ENCODE measurements at regions not wholly inside any gene's neighbourhood (a gene's known extent, or its start where the extent isn't known, plus 50 kb on each side); places are given as distances from the start of the nearest gene placed in this dataset.
"Not testable (repeated sequence)": the region's sequence is repeated elsewhere in the genome, so short reads cannot be mapped to it uniquely, and the experiment has no call there.

GRCh38 chr15:38818157-38818790 is 253.7 kb upstream of the RASGRP1 start:
- no peak for DNase-seq

GRCh38 chr15:38819387-38819950 is 254.9 kb upstream of the RASGRP1 start:
- no peak for DNase-seq

DNA sequence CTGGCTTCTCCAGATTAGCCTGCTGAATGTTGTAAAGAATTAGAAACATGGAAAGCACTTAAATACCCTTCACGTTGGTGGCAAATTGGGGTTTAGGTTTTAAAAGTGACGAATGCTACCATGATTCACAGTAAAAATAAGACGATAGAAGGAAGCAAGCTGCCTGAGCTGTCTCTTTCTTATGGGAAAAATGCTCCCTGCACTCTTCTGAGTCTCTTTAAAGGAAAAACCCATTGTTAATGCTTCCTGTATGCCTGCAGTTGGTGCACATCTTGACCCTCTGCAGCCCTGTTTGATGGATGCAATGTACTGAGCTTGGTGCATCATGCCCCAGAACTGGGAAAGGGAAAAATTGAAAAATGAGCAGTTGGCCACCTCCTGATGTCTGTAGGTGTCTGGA is 258.6 kb upstream of the RASGRP1 start:
- no peak for DNase-seq

DNA sequence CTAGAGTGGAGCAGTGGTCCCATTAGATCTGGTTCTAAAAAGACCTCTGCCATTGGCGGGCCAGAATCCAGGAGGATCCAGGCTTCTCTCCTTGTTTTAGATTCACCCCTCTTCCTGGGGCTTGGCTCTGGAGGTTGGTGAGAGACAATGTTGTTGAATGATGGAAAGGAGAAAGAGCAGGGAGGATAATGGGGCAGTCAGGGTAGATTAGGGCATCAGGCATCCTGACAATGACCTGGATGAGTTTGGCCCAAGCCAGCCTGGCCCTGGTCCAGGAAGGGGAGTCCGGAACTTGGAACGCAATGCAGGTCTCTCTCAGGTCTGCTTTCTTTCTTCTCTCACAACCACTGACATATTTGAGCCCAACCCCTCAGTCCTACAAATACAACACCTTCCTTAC is 260.1 kb upstream of the RASGRP1 start:
- no peak for DNase-seq

DNA sequence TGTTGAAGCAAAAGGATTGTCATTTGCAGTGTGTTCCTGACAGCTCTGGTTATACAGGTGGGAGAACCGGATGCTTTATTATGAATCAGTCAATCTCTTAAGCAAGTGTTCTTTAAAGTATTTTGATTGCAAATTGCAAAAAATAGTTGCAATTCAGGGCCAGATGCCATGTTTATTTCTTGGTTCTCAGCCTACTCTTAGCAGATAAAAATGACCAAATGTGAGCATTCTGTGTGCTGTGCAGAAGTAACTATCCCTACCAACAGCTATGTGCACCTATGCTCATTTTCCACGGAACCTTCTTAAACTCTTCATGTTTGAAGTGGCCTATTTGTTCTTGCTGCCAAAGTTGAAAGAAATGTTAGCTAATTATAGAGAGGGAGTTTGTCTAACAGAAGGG is 262.3 kb upstream of the RASGRP1 start:
- no peak for DNase-seq

GRCh38 chr15:38828031-38828532 is 263.5 kb upstream of the RASGRP1 start:
- DNase-seq = no peak

GRCh38 chr15:38829086-38829485 is 264.5 kb upstream of the RASGRP1 start:
- no peak for DNase-seq

DNA sequence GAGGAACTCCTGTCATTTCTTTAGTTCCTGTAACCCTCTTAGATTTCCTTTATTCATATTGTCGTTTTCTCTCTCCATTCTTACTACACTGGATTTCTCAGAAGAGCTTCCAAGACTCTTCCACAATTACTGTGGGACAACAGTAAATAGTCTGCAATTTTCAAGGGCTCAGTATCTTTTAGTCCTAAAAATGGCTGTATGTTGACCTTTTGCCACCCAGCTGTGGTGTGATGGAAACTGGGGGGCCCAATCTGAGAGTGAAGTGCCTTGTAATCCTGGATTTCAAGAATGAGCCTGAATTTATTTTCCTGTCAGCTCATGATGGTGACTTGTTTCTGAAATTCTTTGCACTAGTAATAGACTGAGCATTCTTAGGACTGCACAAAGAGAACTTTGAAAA is 277.6 kb upstream of the RASGRP1 start:
- no peak for DNase-seq

GRCh38 chr15:38843051-38843501 is 278.5 kb upstream of the RASGRP1 start:
- no peak for DNase-seq

- no peak for DNase-seq
These were observed 279.3 kb upstream of the RASGRP1 start for GRCh38 chr15:38843736-38844590.

DNA sequence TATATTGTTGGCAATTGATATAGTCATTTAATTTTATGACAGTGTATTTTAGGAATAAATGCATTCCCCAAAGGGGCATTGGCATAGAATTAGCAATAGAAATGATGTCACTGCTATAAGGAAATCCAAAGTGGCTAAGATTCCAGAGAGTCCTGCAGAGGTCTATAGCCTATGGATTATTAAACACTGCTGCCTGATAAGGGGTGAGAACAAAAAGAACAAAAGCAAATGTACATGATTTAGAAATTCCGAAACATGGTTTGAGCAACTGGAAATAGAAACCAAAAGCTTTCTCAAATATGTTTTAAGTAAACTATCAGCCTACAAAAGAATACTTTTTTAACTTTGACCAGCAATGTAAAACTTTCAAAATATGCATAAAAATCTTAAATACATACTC is 280.1 kb upstream of the RASGRP1 start:
- no peak for DNase-seq

DNA sequence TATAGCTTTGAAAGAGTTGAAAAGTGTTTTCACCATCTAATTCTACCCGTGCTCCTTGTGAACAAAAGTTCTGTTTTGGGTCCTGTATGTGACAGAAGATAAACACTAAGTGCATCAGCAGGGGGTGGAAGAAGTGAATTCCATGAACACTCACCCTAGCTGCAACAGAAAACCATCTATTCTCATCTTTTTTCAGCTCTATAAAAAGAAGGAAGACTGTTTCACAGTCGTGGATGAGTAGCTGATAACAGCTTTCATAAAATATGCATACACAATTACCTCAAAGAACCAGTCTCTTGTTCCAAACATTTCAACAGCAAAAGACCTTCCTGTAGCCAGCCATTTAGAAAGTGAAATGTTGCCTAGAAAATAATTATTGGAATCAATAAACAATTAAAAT is 281.7 kb upstream of the RASGRP1 start:
- DNase-seq = no peak

DNA sequence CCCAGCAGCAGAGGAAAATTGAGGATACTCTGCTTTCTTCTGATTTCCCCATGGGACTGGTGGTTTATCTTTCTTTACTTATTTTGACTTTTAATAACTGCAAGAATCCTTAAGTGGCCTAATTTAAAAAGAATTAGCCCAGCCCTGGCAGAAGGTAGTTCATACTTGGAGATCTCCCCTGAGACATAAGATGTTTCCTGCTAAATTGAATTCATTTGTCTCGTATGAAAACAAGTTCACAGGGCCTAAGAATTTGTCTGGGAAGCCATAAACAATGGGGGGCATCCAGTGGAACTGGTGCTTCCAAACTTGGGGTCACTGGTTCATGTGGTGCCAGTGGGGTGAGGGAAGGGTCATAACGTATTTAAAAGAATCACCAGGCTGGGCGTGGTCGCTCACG is 283.1 kb upstream of the RASGRP1 start:
- DNase-seq = no peak

GRCh38 chr15:38849046-38849445 is 284.4 kb upstream of the RASGRP1 start:
- no peak for DNase-seq

DNA sequence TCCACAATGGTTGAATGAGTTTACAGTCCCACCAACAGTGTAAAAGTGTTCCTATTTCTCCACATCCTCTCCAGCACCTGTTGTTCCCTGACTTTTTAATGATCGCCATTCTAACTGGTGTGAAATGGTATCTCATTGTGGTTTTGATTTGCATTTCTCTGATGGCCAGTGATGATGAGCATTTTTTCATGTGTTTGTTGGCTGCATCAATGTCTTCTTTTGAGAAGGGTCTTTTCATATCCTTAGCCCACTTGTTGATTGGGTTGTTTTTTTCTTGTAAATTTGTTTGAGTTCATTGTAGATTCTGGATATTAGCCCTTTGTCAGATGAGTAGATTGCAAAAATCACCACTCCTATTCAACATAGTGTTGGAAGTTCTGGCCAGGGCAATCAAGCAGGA is 287.6 kb upstream of the RASGRP1 start:
- not testable (repeated sequence) for DNase-seq

DNA sequence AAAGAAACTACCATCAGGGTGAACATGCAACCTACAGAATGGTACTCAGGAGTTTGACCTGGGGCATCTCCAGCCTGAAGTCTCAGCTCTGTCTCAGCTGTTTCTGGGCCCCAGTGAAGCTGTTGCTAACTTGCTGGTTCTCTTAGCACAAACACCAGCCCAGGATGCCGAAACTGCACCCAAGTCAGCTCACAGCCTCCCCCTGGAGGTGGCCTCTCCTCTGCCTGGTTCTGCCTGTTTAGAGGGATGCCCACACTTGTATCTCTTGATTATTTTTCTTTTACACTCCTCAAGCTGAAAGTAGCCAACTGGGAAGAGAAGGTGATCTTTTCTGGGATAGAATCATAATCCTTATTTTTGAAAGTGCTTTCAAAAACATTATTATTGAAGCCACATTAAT is 289.0 kb upstream of the RASGRP1 start:
- DNase-seq = no peak

DNA sequence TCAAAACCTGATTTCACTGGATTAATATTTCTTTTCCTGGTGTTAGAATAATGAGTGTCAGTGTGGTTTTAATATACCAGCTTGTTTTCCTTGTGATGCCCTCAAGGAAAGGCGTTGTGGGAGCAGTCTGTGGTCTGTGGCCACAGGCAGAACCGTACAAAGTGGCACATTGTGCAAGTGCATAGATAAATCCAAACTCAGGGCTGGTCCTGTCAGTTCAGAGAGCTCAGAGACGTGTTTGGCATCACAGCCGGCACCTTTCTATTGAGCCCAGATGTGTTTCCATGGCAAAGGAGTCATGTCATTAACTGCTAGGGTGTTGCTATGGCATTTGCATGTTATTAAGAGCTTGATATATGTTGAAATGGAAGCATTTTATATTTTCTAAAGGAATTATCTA is 289.9 kb upstream of the RASGRP1 start:
- DNase-seq = no peak

DNA sequence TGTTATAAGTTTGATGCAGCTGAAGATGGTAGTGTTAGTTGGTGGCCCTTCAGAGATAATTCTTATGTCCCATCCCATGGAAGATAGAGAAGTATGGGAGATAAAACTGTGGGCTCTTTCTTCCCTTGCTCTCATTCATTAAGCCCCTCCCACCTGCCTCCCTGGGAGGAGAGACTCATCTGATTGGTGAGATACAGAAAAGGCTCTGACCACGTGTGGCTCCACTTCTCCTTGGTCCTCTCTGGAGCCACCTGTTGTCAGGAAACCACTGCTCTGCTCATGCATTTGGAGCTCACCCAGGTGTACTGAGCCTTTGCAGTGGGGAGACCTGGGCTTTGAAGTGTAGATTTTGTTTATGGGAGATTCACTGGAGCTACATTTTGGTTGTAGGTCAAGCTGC is 293.2 kb upstream of the RASGRP1 start:
- DNase-seq = no peak

- no peak for DNase-seq
These were observed 295.0 kb upstream of the RASGRP1 start for GRCh38 chr15:38859574-38859973.

- DNase-seq = no peak
These were observed 295.6 kb upstream of the RASGRP1 start for GRCh38 chr15:38860253-38860652.

- no peak for DNase-seq
These were observed 296.1 kb upstream of the RASGRP1 start for GRCh38 chr15:38860674-38861073.

DNA sequence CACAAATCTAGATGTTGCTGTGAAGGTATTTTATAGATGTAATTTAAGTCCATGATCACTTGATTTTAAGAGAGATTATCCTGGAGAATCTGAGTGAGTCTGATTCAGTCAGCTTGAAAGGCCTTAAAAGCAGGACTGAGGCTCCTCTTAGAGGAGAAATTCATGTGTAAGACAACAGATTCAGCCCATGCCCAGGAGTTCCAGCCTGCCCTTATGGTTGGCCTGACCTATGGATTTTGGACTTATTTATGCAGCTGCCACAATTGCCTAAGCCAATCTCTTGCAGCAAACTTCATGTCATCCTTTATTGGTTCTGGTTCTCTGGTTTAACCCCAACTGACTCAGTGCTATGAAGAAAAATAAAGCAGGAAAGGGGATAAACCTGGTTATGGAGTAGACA is 296.5 kb upstream of the RASGRP1 start:
- no peak for DNase-seq

- DNase-seq = no peak
These were observed 297.5 kb upstream of the RASGRP1 start for GRCh38 chr15:38862099-38862498.

- no peak for DNase-seq
These were observed 298.8 kb upstream of the RASGRP1 start for GRCh38 chr15:38863381-38863780.

Data from 8988T (cell line).